Suprapubic skin (tissue), 4 donors: ENCODE measurements at regions not wholly inside any gene's neighbourhood (a gene's known extent, or its start where the extent isn't known, plus 50 kb on each side); places are given as distances from the start of the nearest gene placed in this dataset.

Experiments
- DNase-seq, 2 donors: peaks; one replicate each; pipeline ENCODE4 v3.0.0-alpha.2; 2019; ENCODE audit warnings: low spot score in 2 of 2
- H3K27ac ChIP-seq: fragments of 200-600 bp; sonication (generic); one replicate; pipeline ENCODE4 v1.5.1; 2019
- H3K27me3 ChIP-seq: fragments of 200-600 bp; sonication (generic); one replicate; pipeline ENCODE4 v1.5.1; 2019
- H3K36me3 ChIP-seq: fragments of 200-600 bp; sonication (generic); one replicate; pipeline ENCODE4 v1.5.1; 2019
- H3K4me1 ChIP-seq: fragments of 200-600 bp; sonication (generic); one replicate; pipeline ENCODE4 v1.5.1; 2019
- H3K4me3 ChIP-seq: fragments of 200-600 bp; sonication (generic); one replicate; pipeline ENCODE4 v1.5.1; 2019; ENCODE audit warnings: mild to moderate bottlenecking
- H3K9me3 ChIP-seq: fragments of 200-600 bp; sonication (generic); one replicate; pipeline ENCODE4 v1.5.1; 2019
- EP300 ChIP-seq: sonication (generic); formaldehyde crosslinking; IDR thresholded peaks from one replicate; pipeline ENCODE4 v1.6.1; 2017; ENCODE audit warnings: antibody characterized with exemption
- POLR2A ChIP-seq, 2 donors: fragments of 450-650 bp; IDR thresholded peaks; one replicate each; pipeline ENCODE4 v1.6.1; 2017; ENCODE audit warnings: antibody characterized with exemption in 2 of 2, mild to moderate bottlenecking in 2 of 2, moderate library complexity in 2 of 2
- POLR2AphosphoS5 ChIP-seq, 3 donors: sonication (generic); formaldehyde crosslinking; IDR thresholded peaks; one replicate each; pipeline ENCODE4 v1.6.1; 2017; ENCODE audit warnings: antibody characterized with exemption in 3 of 3
- WGBS: methylation state at CpG from one replicate; pipeline ENCODE4 v1.1.5; 2018; 5-methylcytosine and 5-hydroxymethylcytosine counted together
- TF ChIP-seq, protein P1 (sequence below), 2 donors: fragments of 200-600 bp in 1 of 2; fragments of 450-650 bp in 1 of 2; sonication (generic) in 1 of 2; IDR thresholded peaks; one replicate each; pipeline ENCODE4 v1.5.1; 2016 to 2019; ENCODE audit warnings: antibody characterized with exemption in 2 of 2, mild to moderate bottlenecking in 1 of 2, moderate library complexity in 1 of 2

DNA sequence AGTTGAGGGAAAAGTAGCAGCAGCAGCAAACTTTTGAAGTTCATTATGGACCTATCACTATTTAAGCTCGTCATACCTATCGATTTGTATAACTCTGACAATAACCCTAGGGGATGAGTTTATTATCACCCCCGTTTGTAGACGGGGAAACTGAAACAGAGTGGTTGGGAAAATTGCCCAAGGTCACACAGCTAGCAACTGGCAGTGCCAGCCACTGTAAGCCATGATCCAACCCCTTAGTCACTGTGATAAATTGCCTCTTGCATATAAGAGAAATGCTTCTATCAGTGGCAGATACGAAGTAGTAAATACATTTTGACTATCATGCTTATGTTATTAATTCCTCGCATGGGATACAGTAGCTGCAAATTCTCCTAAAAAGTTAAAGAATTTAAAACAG, 73.3 kb upstream of the ATP10B start:
- no peaks in the 10 kb centered on the region for H3K27me3 ChIP-seq
- no peak for DNase-seq
- no peaks in the 10 kb centered on the region for H3K9me3 ChIP-seq
- TF ChIP-seq POLR2AphosphoS5 (IDR thresholded peaks at IDR 0.05): no peak
- no peak for TF ChIP-seq POLR2A (IDR thresholded peaks at IDR 0.05)
- no peak for TF ChIP-seq EP300
- TF ChIP-seq, protein P1, sequence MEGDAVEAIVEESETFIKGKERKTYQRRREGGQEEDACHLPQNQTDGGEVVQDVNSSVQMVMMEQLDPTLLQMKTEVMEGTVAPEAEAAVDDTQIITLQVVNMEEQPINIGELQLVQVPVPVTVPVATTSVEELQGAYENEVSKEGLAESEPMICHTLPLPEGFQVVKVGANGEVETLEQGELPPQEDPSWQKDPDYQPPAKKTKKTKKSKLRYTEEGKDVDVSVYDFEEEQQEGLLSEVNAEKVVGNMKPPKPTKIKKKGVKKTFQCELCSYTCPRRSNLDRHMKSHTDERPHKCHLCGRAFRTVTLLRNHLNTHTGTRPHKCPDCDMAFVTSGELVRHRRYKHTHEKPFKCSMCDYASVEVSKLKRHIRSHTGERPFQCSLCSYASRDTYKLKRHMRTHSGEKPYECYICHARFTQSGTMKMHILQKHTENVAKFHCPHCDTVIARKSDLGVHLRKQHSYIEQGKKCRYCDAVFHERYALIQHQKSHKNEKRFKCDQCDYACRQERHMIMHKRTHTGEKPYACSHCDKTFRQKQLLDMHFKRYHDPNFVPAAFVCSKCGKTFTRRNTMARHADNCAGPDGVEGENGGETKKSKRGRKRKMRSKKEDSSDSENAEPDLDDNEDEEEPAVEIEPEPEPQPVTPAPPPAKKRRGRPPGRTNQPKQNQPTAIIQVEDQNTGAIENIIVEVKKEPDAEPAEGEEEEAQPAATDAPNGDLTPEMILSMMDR (IDR thresholded peaks at IDR 0.05): no peak
- H3K4me1 ChIP-seq: peaks cover 35% of the 10 kb centered on the region
- H3K4me3 ChIP-seq: no peak overlapping the region
- no peak overlapping the region for H3K27ac ChIP-seq
- WGBS: 58% methylated on average over 6 of the region's 6 CpGs
- no peaks in the 10 kb centered on the region for H3K36me3 ChIP-seq

DNA sequence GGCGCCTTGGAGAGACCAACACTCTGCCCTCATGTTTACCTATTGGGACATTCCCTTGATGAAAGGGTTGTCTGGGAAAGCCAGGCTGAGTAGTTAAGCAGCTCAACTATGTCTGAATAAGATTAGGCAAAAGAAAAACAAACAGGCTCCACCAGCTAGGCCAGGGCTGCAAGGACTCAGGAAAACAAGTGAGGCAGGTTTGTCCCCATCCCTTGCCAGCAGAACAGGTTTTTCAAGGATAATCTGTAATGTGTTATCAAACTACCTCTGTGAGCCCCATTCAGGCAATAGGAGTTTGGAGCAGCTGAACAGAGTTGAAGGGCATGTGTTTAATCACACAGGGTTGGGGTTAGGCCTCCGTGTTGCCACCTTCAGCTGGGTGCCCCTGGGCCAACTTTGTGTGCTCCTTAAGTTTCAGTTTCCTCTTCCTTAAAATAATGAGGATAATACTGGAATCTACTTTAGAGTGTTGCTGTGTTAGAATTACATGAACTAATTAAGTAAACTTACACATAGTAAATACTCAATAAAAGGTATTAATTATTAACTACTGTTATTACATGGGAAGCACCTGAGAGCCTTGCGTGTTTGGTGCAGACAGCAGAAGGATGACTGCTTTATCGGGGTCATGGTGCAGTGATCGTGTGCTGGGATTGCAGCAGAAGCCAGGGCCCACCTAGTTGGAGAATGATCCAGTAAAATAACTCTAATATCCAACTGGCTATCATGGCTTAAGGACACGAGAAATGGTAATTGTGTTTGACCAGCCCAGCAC, 72.1 kb upstream of the ATP10B start:
- no peaks in the 10 kb centered on the region for H3K9me3 ChIP-seq
- 65% methylated on average over 6 of the region's 6 CpGs for WGBS
- peaks cover 32% of the 10 kb centered on the region for H3K4me1 ChIP-seq
- TF ChIP-seq POLR2A (IDR thresholded peaks at IDR 0.05) (no peak), POLR2AphosphoS5 (IDR thresholded peaks at IDR 0.05) (peak in 2 of 3 donors; percentile 53 to 87), EP300 (no peak)
- TF ChIP-seq, protein P1 (IDR thresholded peaks at IDR 0.05): no peak
- no peak overlapping the region for H3K4me3 ChIP-seq
- no peaks in the 10 kb centered on the region for H3K36me3 ChIP-seq
- H3K27ac ChIP-seq: no peak overlapping the region
- no peaks in the 10 kb centered on the region for H3K27me3 ChIP-seq
- no peak for DNase-seq

DNA sequence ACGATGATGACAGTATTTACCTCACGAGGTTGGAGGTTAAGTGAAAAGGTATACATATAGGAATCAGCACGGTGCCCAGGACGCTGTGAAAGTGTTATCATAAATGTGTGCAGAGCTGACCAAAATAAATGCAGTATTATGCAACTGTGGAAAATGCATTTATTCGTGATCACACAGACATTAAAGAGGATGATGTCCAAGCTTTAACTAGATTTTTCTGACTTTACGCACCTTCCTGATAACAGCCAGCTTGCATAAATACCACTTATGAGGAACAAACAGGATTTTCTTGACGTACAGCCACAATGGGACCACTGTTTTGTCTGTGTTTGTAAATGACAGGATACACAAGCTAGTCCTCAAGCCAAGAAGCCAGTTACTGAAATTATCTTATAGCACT, 71.4 kb upstream of the ATP10B start:
- Histone ChIP-seq H3K36me3 (no peaks in the 10 kb centered on the region), H3K4me3 (no peak overlapping the region), H3K4me1 (peaks cover 29% of the 10 kb centered on the region), H3K9me3 (no peaks in the 10 kb centered on the region), H3K27me3 (no peaks in the 10 kb centered on the region), H3K27ac (no peak overlapping the region)
- DNase-seq: no peak
- WGBS: 86% methylated on average over 7 of the region's 7 CpGs
- TF ChIP-seq POLR2A (IDR thresholded peaks at IDR 0.05) (no peak), EP300 (no peak), POLR2AphosphoS5 (IDR thresholded peaks at IDR 0.05) (no peak)
- TF ChIP-seq, protein P1 (IDR thresholded peaks at IDR 0.05): no peak

DNA sequence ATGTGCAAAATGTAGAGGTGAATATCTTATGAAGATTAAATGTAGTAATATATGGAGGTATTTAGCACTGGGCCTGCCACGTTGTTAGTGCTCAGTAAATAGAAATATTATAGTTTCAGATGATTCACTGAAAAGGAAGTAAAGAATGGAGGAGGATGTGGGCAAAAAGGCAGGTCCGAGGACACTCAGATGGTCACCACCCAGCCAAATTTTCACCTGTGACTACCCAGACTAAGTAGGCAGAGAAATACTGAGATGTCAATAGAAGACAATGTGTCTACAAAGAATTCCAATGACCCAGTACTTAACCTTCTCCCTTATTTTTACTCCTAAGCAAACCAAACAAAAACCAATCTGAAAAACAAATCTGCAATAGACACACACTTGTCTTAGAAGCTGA, 70.3 kb upstream of the ATP10B start:
- H3K27me3 ChIP-seq: peaks cover 5% of the 10 kb centered on the region
- H3K4me3 ChIP-seq: no peak overlapping the region
- TF ChIP-seq POLR2A (IDR thresholded peaks at IDR 0.05): no peak
- no peak for TF ChIP-seq EP300
- no peaks in the 10 kb centered on the region for H3K36me3 ChIP-seq
- WGBS: 92% methylated on average over 2 of the region's 2 CpGs
- peaks cover 27% of the 10 kb centered on the region for H3K4me1 ChIP-seq
- H3K27ac ChIP-seq: no peak overlapping the region
- no peaks in the 10 kb centered on the region for H3K9me3 ChIP-seq
- no peak for DNase-seq

DNA sequence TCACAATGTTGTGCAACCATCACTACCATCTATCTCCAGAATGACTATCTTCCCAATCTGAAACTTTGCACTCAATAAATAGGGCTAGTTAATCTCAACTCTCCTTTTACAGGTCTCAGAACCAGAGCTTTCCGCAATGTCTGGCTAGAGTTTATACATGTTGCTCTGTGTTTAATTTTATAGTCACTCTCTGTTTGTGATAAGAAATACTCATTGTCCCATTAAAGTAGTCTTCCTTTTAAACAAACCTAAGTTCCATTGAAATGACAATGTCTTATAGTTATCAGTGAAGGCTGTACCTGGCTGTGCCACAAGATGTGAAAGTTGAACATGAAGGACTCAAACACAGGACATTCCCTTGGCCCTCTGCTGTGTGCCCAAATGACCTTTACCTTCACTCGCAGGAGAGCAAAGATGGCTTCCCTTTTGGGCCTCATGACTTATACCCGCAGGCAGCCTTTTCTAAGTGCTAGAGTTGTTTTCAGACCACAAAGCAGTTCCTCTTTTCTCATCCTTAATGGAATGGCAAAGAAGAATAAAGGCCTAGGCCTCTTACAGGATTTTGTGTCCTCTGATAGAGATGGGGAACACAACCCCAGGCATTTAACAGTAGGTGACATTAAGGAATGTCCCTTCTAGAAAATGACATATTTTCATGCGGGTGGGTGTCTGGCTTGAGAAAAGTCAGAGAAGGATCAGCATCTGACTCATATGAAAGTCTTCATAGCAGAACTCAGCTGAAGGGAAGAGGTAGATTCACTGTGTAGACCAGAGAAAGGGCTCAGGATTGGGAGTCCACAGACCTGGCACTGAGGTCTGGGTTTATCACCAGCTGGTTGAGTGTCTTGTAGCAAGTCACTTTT, 69.6 kb upstream of the ATP10B start:
- TF ChIP-seq, protein P1 (IDR thresholded peaks at IDR 0.05): no peak
- no peak for TF ChIP-seq POLR2AphosphoS5 (IDR thresholded peaks at IDR 0.05)
- TF ChIP-seq EP300: no peak
- TF ChIP-seq POLR2A (IDR thresholded peaks at IDR 0.05): no peak
- Histone ChIP-seq H3K4me3 (no peak overlapping the region), H3K9me3 (no peaks in the 10 kb centered on the region), H3K4me1 (peaks cover 23% of the 10 kb centered on the region), H3K27me3 (peaks cover 5% of the 10 kb centered on the region), H3K27ac (no peak overlapping the region), H3K36me3 (no peaks in the 10 kb centered on the region)
- no peak for DNase-seq
- 91% methylated on average over 4 of the region's 4 CpGs for WGBS
